ENCODE measurements at regions not wholly inside any gene's neighbourhood (a gene's known extent, or its start where the extent isn't known, plus 50 kb on each side); places are given as distances from the start of the nearest gene placed in this dataset.

DNA sequence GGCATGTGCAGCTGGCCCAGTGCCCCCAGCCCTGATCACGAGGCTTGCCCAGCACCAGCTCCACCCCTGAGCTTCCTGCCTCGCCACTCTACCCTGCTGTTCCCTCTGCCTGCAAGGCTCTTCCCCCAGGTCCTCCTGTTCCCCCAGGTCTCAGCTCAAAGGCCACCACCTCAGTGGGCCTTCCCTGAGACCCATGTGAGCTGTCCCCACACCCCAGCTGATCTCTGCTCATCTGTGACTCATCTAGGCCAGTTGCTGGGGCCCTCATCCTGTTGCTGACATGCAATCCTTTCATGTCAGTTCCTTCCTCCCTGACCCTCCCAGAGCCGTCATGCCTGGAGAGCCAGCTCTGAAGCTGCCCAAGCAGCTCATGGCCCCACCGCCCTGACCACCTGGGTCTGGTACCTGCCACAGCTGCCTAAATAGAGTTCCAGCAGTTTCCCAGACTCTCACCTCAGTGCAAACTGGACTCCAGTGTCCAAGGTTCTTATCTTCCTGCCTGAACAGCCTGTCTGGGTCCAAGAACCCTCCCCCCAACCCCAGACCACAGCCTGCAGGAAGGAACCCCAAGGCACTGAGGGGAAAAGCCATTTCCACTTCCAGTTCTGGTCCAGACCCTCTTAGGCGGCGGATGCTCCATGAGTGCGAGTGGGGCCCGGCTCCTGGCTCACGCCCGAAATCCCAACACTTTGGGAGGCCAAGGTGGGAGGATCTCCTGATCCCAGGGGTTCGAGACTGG lies 116.6 kb upstream of the IQSEC1 start:
- TF ChIP-seq POLR2A (IDR thresholded peaks at IDR 0.05), result no peak
- TF ChIP-seq EP300 (IDR thresholded peaks at IDR 0.05), result no peak

Measured in gastroesophageal sphincter (tissue), 2 donors.